ENCODE measurements at regions not wholly inside any gene's neighbourhood (a gene's known extent, or its start where the extent isn't known, plus 50 kb on each side); places are given as distances from the start of the nearest gene placed in this dataset.

DNA sequence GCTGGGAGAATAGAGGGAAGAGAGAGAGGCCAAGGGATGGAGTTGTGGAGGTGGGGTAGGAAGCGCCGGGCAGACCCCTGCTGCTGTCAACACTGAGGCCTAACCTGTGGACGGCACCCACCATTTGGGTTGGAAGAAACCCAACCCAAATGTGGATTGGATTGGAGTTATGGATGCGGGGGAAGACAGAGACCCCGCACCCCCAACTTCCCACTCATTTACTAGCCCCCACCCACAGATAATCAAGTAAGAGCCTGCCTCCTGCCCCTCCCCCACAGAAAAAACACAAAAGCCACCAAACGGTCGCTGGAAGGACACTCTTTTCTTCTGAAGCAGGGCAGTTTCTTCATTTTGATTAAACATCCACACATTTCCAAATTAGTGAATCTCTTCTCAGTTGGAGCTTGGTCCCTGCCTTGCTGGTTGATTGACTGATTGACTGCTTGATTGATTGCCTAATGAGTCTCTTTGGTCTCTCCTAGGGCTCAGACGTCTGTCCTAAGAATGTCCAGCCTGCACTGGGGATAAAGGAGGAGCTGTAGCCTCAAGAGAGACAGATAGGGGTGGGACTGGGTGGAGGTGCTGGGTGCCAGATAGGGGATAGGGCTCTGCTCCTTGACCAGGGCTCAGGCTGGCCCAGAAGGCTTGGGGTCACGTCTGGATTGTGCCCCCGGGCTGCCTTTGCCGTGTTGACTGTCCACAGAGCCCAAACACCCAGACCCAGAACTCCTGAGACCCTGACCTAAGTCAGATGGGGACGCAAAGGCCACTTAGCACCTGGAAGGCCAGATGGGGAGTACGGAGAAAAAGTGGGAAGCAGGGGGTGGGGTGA, 74.9 kb upstream of the FOXP4 start:
- TF ChIP-seq, protein P1, sequence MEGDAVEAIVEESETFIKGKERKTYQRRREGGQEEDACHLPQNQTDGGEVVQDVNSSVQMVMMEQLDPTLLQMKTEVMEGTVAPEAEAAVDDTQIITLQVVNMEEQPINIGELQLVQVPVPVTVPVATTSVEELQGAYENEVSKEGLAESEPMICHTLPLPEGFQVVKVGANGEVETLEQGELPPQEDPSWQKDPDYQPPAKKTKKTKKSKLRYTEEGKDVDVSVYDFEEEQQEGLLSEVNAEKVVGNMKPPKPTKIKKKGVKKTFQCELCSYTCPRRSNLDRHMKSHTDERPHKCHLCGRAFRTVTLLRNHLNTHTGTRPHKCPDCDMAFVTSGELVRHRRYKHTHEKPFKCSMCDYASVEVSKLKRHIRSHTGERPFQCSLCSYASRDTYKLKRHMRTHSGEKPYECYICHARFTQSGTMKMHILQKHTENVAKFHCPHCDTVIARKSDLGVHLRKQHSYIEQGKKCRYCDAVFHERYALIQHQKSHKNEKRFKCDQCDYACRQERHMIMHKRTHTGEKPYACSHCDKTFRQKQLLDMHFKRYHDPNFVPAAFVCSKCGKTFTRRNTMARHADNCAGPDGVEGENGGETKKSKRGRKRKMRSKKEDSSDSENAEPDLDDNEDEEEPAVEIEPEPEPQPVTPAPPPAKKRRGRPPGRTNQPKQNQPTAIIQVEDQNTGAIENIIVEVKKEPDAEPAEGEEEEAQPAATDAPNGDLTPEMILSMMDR (IDR thresholded peaks at IDR 0.05): no peak
- no peak for TF ChIP-seq POLR2A (IDR thresholded peaks at IDR 0.05)
